ES-I3 (cell line): ENCODE measurements at regions not wholly inside any gene's neighbourhood (a gene's known extent, or its start where the extent isn't known, plus 50 kb on each side); places are given as distances from the start of the nearest gene placed in this dataset.
"Not testable (repeated sequence)": the region's sequence is repeated elsewhere in the genome, so short reads cannot be mapped to it uniquely, and the experiment has no call there.

ENCODE experiments used
- H3K36me3 ChIP-seq: 2 replicates; pipeline ENCODE4 v1.6.1; 2013; ENCODE audit warnings: mild to moderate bottlenecking, low read length, control low read depth, moderate library complexity; ENCODE audit not compliant: insufficient read depth
- H3K4me1 ChIP-seq: 2 replicates; pipeline ENCODE4 v1.6.1; 2013; ENCODE audit warnings: mild to moderate bottlenecking, control low read depth, low read length; ENCODE audit not compliant: insufficient read depth
- H3K9ac ChIP-seq: 2 replicates; pipeline ENCODE4 v1.6.1; 2013; ENCODE audit warnings: low read depth, mild to moderate bottlenecking, low read length, moderate library complexity
- H3K9me3 ChIP-seq: 2 replicates; pipeline ENCODE4 v1.6.1; 2013; ENCODE audit warnings: mild to moderate bottlenecking, low read length, moderate library complexity; ENCODE audit not compliant: control insufficient read depth, insufficient read depth

- H3K9ac ChIP-seq = peak overlapping the region; percentile 29; the same call in 1 of the 2 replicates
- H3K9me3 ChIP-seq = no peaks in the 10 kb centered on the region; the same call in 1 of the 2 replicates
- 0 out of 2 replicates have a peak, but pooled peaks cover 4% of the 10 kb centered on the region for H3K36me3 ChIP-seq
- peaks cover 27% of the 10 kb centered on the region for H3K4me1 ChIP-seq
Measured at GRCh38 chr3:104437891-104438290, 928.8 kb upstream of the ALCAM start.

DNA sequence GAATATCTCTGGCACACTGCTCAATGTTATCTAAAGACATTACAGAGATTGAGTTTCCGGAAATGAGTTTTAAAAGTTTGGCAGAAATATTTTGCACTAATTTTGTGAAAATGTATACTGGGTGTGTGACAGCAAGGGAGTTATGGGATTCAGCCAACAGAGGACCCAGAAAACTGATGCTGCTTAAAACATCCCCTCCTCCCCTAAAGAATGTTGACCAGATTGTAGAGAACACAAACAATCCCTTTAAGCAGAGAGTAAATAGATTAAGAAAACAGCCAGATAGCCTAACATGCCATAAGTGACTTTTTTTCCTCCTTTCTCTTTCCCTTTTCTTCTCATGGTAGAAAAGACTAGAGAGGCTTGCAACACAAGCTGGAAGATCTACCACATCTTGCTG, 928.0 kb upstream of the ALCAM start:
- Histone ChIP-seq H3K36me3 (no peaks in the 10 kb centered on the region), H3K9ac (peak overlapping the region; percentile 62), H3K4me1 (peaks cover 27% of the 10 kb centered on the region), H3K9me3 (no peaks in the 10 kb centered on the region)

GRCh38 chr3:104445252-104445919, 921.3 kb upstream of the ALCAM start:
- H3K4me1 ChIP-seq, H3K36me3 ChIP-seq: not testable (repeated sequence)
- H3K9ac ChIP-seq = peak overlapping the region; percentile 58

GRCh38 chr3:104447681-104448080, 919.0 kb upstream of the ALCAM start:
- peaks cover 24% of the 10 kb centered on the region; the same call in 1 of the 2 replicates for H3K9me3 ChIP-seq
- no peaks in the 10 kb centered on the region for H3K4me1 ChIP-seq
- H3K9ac ChIP-seq = no peak overlapping the region
- H3K36me3 ChIP-seq = 0 out of 2 replicates have a peak, but pooled peaks cover 2% of the 10 kb centered on the region

More at GRCh38 chr3:104445252-104445919, 921.3 kb upstream of the ALCAM start:
- H3K9me3 ChIP-seq = peaks cover 21% of the 10 kb centered on the region; the same call in 1 of the 2 replicates

DNA sequence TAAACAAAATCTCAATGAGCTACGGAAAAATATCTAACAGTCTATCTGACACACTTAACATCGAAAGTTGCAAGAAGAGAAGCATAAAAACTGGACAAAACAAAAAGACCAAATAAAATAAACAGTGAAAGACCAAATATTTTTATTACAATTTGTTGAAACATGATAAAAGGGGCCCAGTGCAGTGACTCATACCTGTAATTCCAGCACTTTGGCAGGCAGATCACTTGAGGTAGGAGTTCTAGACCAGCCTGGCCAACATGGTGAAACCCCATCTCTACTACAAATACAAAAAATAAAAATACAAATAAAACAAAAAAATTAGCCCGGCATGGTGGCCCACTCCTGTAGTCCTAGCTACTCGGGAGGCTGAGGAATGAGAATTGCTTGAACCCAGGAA, 914.0 kb upstream of the ALCAM start:
- no peak overlapping the region for H3K9ac ChIP-seq
- no peaks in the 10 kb centered on the region for H3K4me1 ChIP-seq
- H3K36me3 ChIP-seq = no peaks in the 10 kb centered on the region
- peaks cover 13% of the 10 kb centered on the region; the same call in 1 of the 2 replicates for H3K9me3 ChIP-seq

GRCh38 chr3:104458657-104459056, 908.1 kb upstream of the ALCAM start:
- no peaks in the 10 kb centered on the region for H3K36me3 ChIP-seq
- no peak overlapping the region for H3K9ac ChIP-seq
- H3K4me1 ChIP-seq = peaks cover 14% of the 10 kb centered on the region
- H3K9me3 ChIP-seq = no peaks in the 10 kb centered on the region; the same call in 1 of the 2 replicates

DNA sequence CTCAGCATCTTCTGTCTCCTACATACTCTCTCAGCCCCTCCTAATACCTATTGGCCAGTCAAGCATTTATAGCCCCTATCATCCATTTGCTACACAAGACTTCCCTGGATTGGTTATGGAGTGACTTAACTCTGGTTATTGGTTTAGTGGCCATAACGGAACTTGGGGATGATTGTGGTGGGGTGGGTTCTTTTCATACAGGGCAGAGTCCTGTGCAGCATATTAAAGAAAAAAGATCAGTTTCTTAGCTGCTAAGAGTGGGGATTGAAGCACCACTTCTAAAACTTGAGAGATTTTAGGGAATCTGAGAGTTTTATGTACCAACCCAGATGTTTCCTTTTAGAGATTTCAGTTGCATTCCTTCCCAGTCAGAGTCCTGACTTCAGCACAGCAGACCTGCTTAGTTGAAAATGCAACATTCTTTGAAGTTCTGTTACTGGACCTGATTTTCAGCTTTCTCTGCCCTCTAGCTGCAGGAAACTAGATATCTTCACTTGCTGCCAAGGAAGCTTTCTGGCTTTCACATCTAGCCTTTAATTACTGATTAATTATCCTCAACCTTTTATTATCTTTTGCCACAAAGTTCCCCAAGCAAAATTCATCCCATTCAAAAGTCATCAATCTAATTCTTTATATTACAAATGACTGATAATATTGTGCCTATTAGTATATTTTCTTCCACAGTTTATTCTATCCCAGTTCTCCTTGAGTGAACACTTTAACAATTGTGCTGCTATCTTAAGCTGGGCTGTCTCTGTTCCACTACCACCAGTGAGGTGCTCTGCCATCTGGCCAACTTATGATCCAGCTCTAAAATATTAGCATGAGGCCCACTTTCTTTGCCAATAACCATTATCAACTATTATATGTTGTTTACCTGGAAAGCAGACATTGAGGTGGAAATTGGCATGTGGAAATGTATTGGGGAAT, 906.0 kb upstream of the ALCAM start:
- no peaks in the 10 kb centered on the region for H3K36me3 ChIP-seq
- H3K9ac ChIP-seq = no peak overlapping the region
- peaks cover 14% of the 10 kb centered on the region for H3K4me1 ChIP-seq

DNA sequence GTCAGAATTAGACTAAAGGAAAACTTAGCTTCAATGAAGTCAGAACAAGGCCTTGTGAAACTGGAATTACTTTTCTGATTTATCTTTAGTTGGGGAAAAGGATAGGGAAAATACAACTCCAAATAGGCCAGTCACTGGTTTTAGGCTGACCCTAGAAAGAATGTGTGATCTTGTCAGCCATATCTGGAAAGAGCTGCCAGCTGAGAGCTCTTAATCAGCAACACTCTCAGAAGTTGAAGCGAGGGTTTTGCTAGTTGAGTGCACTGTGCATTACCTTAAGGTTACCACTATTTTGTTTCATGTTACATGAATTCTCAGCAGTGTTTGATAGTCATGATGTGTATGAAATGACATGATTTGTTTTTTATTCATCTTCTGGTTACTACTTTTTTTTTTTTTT, 905.3 kb upstream of the ALCAM start:
- Histone ChIP-seq H3K4me1 (peaks cover 14% of the 10 kb centered on the region), H3K36me3 (no peaks in the 10 kb centered on the region), H3K9me3 (peaks cover 11% of the 10 kb centered on the region; the same call in 1 of the 2 replicates), H3K9ac (no peak overlapping the region)

More for the DNA sequence above, 906.0 kb upstream of the ALCAM start:
- peaks cover 8% of the 10 kb centered on the region; the same call in 1 of the 2 replicates for H3K9me3 ChIP-seq

DNA sequence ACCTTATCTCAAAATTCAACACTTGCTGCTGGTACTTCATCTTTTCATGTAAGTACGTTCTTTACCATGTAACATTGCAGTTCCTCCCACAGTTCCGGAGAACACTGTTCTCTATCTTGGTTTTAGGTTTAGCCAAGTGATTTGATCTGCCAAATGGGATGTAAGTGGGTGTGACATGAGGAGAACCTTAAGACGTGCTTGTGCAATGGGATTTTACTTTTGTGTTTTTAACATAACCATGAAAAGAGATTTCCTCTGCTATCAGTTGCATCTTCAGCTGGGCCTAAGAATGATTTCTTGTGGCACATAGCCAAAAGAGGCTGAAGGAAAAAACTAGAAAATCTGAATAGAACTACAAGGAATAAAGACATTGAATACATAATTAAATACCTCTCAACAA, 894.5 kb upstream of the ALCAM start:
- peaks cover 47% of the 10 kb centered on the region for H3K9me3 ChIP-seq
- H3K36me3 ChIP-seq = peaks cover 3% of the 10 kb centered on the region; the same call in 1 of the 2 replicates
- H3K4me1 ChIP-seq = no peaks in the 10 kb centered on the region
- H3K9ac ChIP-seq = no peak overlapping the region

GRCh38 chr3:104474011-104474410, 892.7 kb upstream of the ALCAM start:
- Histone ChIP-seq H3K9ac (no peak overlapping the region), H3K9me3 (peaks cover 39% of the 10 kb centered on the region), H3K36me3 (peaks cover 3% of the 10 kb centered on the region; the same call in 1 of the 2 replicates), H3K4me1 (no peaks in the 10 kb centered on the region)

GRCh38 chr3:104503022-104503421, 863.7 kb upstream of the ALCAM start:
- no peak overlapping the region for H3K9ac ChIP-seq
- H3K4me1 ChIP-seq = no peaks in the 10 kb centered on the region
- no peaks in the 10 kb centered on the region; the same call in 1 of the 2 replicates for H3K36me3 ChIP-seq
- no peaks in the 10 kb centered on the region; the same call in none of the 2 replicates for H3K9me3 ChIP-seq

DNA sequence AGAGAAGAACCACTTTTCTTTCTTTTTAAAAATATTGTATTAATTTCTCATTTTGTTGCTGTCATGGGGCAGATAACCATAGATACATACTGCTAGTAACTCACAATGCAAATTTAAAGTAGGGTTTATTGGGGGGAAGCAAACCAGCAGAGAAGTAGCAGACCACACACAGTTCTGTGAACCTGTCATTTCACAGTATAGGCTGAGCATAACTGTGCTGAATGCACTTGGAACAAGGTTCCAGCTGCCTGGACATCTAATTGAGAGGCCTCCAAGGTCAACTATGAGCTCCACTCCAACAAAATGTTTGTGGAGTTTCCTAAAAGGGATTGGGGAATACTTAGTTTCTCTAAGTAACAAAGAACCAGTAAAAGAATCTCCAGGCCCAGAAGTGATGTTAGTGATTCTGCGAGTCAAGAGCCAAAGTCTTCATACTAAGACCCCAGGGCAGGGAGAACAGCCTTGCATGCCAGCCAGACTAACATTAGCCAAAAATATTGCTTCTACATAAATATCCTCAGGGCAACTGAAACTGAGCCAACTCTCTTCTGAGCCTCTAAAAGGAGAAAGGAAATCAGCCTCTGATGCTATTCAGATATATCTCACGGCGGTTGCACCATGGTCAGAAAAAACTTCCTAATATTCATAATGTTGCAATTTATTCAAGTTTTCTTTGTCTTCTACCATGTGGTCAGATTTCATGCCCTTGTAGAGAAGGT, 856.4 kb upstream of the ALCAM start:
- Histone ChIP-seq H3K4me1 (peaks cover 4% of the 10 kb centered on the region), H3K9me3 (no peaks in the 10 kb centered on the region; the same call in 1 of the 2 replicates), H3K9ac (no peak overlapping the region), H3K36me3 (no peaks in the 10 kb centered on the region)

DNA sequence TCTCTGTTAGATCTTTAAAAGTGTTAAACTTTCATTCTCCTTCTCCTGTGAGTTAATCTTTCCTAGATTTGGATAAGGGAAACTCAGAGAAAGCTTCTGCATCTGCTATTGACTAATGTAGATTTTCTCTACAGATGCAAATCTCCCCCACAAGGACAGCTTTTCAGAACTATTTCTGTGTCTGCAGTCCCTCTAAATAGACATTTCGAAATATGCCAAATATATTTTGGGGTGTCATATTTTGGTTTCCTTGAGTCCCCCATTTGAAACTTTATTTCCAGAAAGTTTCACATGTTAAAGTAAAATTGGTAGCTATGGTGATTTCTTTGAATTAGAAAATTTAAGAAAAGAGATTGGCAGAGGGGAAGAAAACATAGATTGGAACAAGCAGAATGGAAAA, 852.3 kb upstream of the ALCAM start:
- no peak overlapping the region for H3K9ac ChIP-seq
- peaks cover 14% of the 10 kb centered on the region for H3K4me1 ChIP-seq
- H3K36me3 ChIP-seq = no peaks in the 10 kb centered on the region
- H3K9me3 ChIP-seq = peaks cover 3% of the 10 kb centered on the region

DNA sequence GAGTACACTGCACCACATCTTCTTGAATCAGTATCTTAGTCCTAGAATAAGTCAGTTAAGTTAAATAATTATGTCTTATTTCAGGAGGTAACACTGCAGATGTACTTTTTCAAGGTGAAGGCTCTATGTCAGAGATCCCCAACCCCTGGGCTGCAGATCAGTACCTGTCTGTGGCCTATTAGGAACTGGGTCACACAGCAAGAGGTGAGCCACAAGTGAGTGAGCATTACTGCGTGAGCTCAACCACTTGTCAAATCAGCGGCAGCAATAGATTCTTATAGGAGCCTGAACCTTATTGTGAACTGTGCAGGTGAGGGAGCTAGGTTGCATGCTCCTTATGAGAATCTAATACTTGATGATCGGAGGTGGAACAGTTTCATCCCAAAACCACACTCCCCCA, 851.9 kb upstream of the ALCAM start:
- peaks cover 14% of the 10 kb centered on the region for H3K4me1 ChIP-seq
- H3K9me3 ChIP-seq = peaks cover 3% of the 10 kb centered on the region
- H3K9ac ChIP-seq = no peak overlapping the region

More for the DNA sequence above, 851.9 kb upstream of the ALCAM start:
- no peaks in the 10 kb centered on the region for H3K36me3 ChIP-seq
